Stomach (tissue), 8 donors: ENCODE measurements at regions not wholly inside any gene's neighbourhood (a gene's known extent, or its start where the extent isn't known, plus 50 kb on each side); places are given as distances from the start of the nearest gene placed in this dataset.

ENCODE experiments used
- DNase-seq, 2 donors: peaks; one replicate each; pipeline versions ENCODE4 v3.0.0 to v3.0.0-alpha.2; 2013 to 2019
- H3K27ac ChIP-seq, 5 donors: fragments of 200-600 bp in 4 of 5; sonication (generic) in 4 of 5; one replicate each; pipeline ENCODE4 v1.5.1; 2013 to 2019; ENCODE audit warnings: mild to moderate bottlenecking in 1 of 5, moderate library complexity in 1 of 5
- H3K27me3 ChIP-seq, 3 donors: fragments of 200-600 bp; sonication (generic); one replicate each; pipeline ENCODE4 v1.5.1; 2017 to 2019; ENCODE audit warnings: mixed run types in 1 of 3
- H3K36me3 ChIP-seq, 4 donors: fragments of 200-600 bp; sonication (generic); 1 replicate in 3 of 4; 2 replicates in 1 of 4; pipeline ENCODE4 v1.5.1; 2016 to 2019
- H3K4me1 ChIP-seq, 4 donors: fragments of 200-600 bp; sonication (generic); one replicate each; pipeline ENCODE4 v1.5.1; 2016 to 2019
- H3K4me3 ChIP-seq, 4 donors: fragments of 200-600 bp; sonication (generic) in 3 of 4; one replicate each; pipeline ENCODE4 v1.5.1; 2016 to 2019; ENCODE audit warnings: mild to moderate bottlenecking in 1 of 4
- H3K9me3 ChIP-seq, 4 donors: fragments of 200-600 bp; sonication (generic); one replicate each; pipeline ENCODE4 v1.5.1; 2016 to 2019
- CTCF ChIP-seq, 7 experiments: fragments of 450-650 bp in 4 of 7; fragments of 200-600 bp in 3 of 7; sonication (generic) in 3 of 7; IDR thresholded peaks; one replicate each; pipeline ENCODE4 v1.5.1; 2016 to 2019; ENCODE audit warnings: antibody characterized with exemption in 7 of 7, control low read depth in 2 of 7, mild to moderate bottlenecking in 1 of 7
- EP300 ChIP-seq: sonication (generic); formaldehyde crosslinking; IDR thresholded peaks from one replicate; pipeline ENCODE4 v1.6.1; 2017; ENCODE audit warnings: antibody characterized with exemption
- POLR2A ChIP-seq, 4 donors: fragments of 450-650 bp; IDR thresholded peaks; one replicate each; pipeline ENCODE4 v1.6.1; 2016; ENCODE audit warnings: antibody characterized with exemption in 4 of 4, control low read depth in 2 of 4, mild to moderate bottlenecking in 1 of 4, moderate library complexity in 1 of 4
- POLR2AphosphoS5 ChIP-seq, 3 donors: sonication (generic); formaldehyde crosslinking; IDR thresholded peaks; one replicate each; pipeline ENCODE4 v1.6.1; 2016; ENCODE audit warnings: antibody characterized with exemption in 3 of 3
- WGBS, 5 donors: extraction: QIAGEN DNeasy Blood & Tissue Kit in 3 of 5; methylation state at CpG; one replicate each; pipeline versions ENCODE4 v1.1.5 to v1.1.7; 2013 to 2018; 5-methylcytosine and 5-hydroxymethylcytosine counted together
- intact Hi-C: fragments of 100-400 bp; cut with DNase I; formaldehyde crosslinking; loops from one replicate; pipeline ENCODE4 v1.15.1; 2023; ENCODE audit warnings: low total_unique reads
- donor health status: healthy with polysubstance abuse.
- donor health status: Bipolar disorder and iron deficiency.
- donor health status: healthy.

- Histone ChIP-seq H3K27me3 (no peaks in the 10 kb centered on the region), H3K27ac (no peak overlapping the region), H3K9me3 (no peaks in the 10 kb centered on the region), H3K4me3 (no peak overlapping the region), H3K4me1 (peaks cover 0 to 7% (median 3%) of the 10 kb centered on the region in 4 donors), H3K36me3 (no peaks in the 10 kb centered on the region)
- DNase-seq = no peak
- intact Hi-C loops = no loop called here
- TF ChIP-seq POLR2A (IDR thresholded peaks at IDR 0.05) = no peak
- TF ChIP-seq EP300 = no peak
- no peak for TF ChIP-seq CTCF (IDR thresholded peaks at IDR 0.05)
- TF ChIP-seq POLR2AphosphoS5 (IDR thresholded peaks at IDR 0.05) = no peak
- 76 to 96% (median 79%) methylated on average over 4 of the region's 4 CpGs for WGBS, 5 donors
Observed at GRCh38 chr9:89864731-89865130, 259.9 kb downstream of the GADD45G start.

- Histone ChIP-seq H3K27ac (no peak overlapping the region), H3K4me1 (peaks cover 0 to 6% (median 2%) of the 10 kb centered on the region in 4 donors), H3K36me3 (no peaks in the 10 kb centered on the region), H3K4me3 (no peak overlapping the region), H3K9me3 (no peaks in the 10 kb centered on the region), H3K27me3 (no peaks in the 10 kb centered on the region)
- WGBS, 5 donors = 76 to 89% (median 86%) methylated on average over 6 to 8 of the region's 8 CpGs
- intact Hi-C loops = no loop called here
- DNase-seq = no peak
- TF ChIP-seq POLR2AphosphoS5 (IDR thresholded peaks at IDR 0.05) = no peak
- TF ChIP-seq EP300 = no peak
- no peak for TF ChIP-seq CTCF (IDR thresholded peaks at IDR 0.05)
- TF ChIP-seq POLR2A (IDR thresholded peaks at IDR 0.05) = no peak
Observed at GRCh38 chr9:89865357-89865756, 260.5 kb downstream of the GADD45G start.

GRCh38 chr9:89865981-89866380 is 261.2 kb downstream of the GADD45G start:
- no peaks in the 10 kb centered on the region for H3K27me3 ChIP-seq
- DNase-seq = no peak
- H3K36me3 ChIP-seq = no peaks in the 10 kb centered on the region
- peaks cover 0 to 6% (median 2%) of the 10 kb centered on the region in 4 donors for H3K4me1 ChIP-seq
- TF ChIP-seq EP300 (no peak), CTCF (IDR thresholded peaks at IDR 0.05) (no peak)
- H3K9me3 ChIP-seq = no peaks in the 10 kb centered on the region
- intact Hi-C loops = no loop called here
- no peak overlapping the region for H3K27ac ChIP-seq
- 90 to 97% (median 92%) methylated on average over 5 to 10 of the region's 10 CpGs for WGBS, 5 donors
- no peak overlapping the region for H3K4me3 ChIP-seq

- no peak overlapping the region for H3K4me3 ChIP-seq
- no peak overlapping the region for H3K27ac ChIP-seq
- no peak for DNase-seq
- intact Hi-C loops = no loop called here
- no peaks in the 10 kb centered on the region for H3K36me3 ChIP-seq
- H3K9me3 ChIP-seq = no peaks in the 10 kb centered on the region
- TF ChIP-seq CTCF (IDR thresholded peaks at IDR 0.05) = no peak
- no peak for TF ChIP-seq POLR2A (IDR thresholded peaks at IDR 0.05)
- no peak for TF ChIP-seq EP300
- TF ChIP-seq POLR2AphosphoS5 (IDR thresholded peaks at IDR 0.05) = no peak
- H3K27me3 ChIP-seq = no peaks in the 10 kb centered on the region
- H3K4me1 ChIP-seq = peaks cover 0 to 6% (median 2%) of the 10 kb centered on the region in 4 donors
- WGBS, 5 donors = 88 to 98% (median 94%) methylated on average over 3 of the region's 3 CpGs
Observed at GRCh38 chr9:89866701-89867100, 261.9 kb downstream of the GADD45G start.
